Spleen (tissue), 7 donors: ENCODE measurements at regions not wholly inside any gene's neighbourhood (a gene's known extent, or its start where the extent isn't known, plus 50 kb on each side); places are given as distances from the start of the nearest gene placed in this dataset.

Experiments used
- CTCF ChIP-seq, 11 experiments: fragments of 200-600 bp in 7 of 11; fragments of 450-650 bp in 4 of 11; sonication (generic) in 4 of 11; IDR thresholded peaks in 8 of 11; conservative IDR thresholded peaks in 3 of 11; 1 replicate in 7 of 11; 2 replicates in 4 of 11; pipeline versions ENCODE4 v1.4.0 to v1.8.0; 2016 to 2021; ENCODE audit warnings: antibody characterized with exemption in 11 of 11, inconsistent platforms in 4 of 11, mild to moderate bottlenecking in 1 of 11
- POLR2A ChIP-seq, 3 donors: fragments of 450-650 bp; IDR thresholded peaks; one replicate each; pipeline ENCODE4 v1.5.1; 2017; ENCODE audit warnings: antibody characterized with exemption in 3 of 3, mild to moderate bottlenecking in 1 of 3
- POLR2AphosphoS5 ChIP-seq, 3 donors: sonication (generic); formaldehyde crosslinking; IDR thresholded peaks; one replicate each; pipeline ENCODE4 v1.5.1; 2017; ENCODE audit warnings: antibody characterized with exemption in 3 of 3
- donor health status: DM: no; HTN: no; CAD: no; lungs with moderate emphysema.
- donor health status: DM: no; HTN: no; CAD: no.
- donor health status: DM: no; HTN: no; CAD: no.

- TF ChIP-seq CTCF (IDR thresholded peaks at IDR 0.05 in 8 of 11, conservative IDR thresholded peaks at IDR 0.05 in 3 of 11) (no peak), POLR2AphosphoS5 (IDR thresholded peaks at IDR 0.05) (no peak), POLR2A (IDR thresholded peaks at IDR 0.05) (no peak)
Observed at GRCh38 chr3:168647582-168647981, 551.9 kb upstream of the GOLIM4 start.
